A549 (cell line): ENCODE measurements at regions not wholly inside any gene's neighbourhood (a gene's known extent, or its start where the extent isn't known, plus 50 kb on each side); places are given as distances from the start of the nearest gene placed in this dataset.

Source experiments
- HOXB13 ChIP-seq: fragments of 250-450 bp; sonication (Bioruptor Pico); IDR thresholded peaks from 2 replicates; pipeline ENCODE4 v1.5.0; 2020; ENCODE audit warnings: low read depth, mild to moderate bottlenecking, moderate library complexity
- JUNB ChIP-seq: fragments of >200 bp; sonication (Bioruptor Twin); formaldehyde crosslinking; IDR thresholded peaks from 2 replicates; pipeline ENCODE4 v1.6.1; 2016
- MAZ ChIP-seq: fragments of 150-350 bp; IDR thresholded peaks from 2 replicates; pipeline ENCODE4 v1.6.1; 2014; ENCODE audit warnings: antibody characterized with exemption, low read depth, low read length, borderline replicate concordance
- POLR2A ChIP-seq: IDR thresholded peaks from 2 replicates; pipeline ENCODE4 v1.6.1; 2012; ENCODE audit warnings: mild to moderate bottlenecking, low read length
- RFX5 ChIP-seq: fragments of 450-650 bp; IDR thresholded peaks from 2 replicates; pipeline ENCODE4 v1.7.1; 2014; ENCODE audit warnings: antibody characterized with exemption, mild to moderate bottlenecking, moderate library complexity
- TP53 ChIP-seq: fragments of 250-450 bp; sonication (Bioruptor Pico); IDR thresholded peaks from 2 replicates; pipeline ENCODE4 v1.5.0; 2021; ENCODE audit warnings: mild to moderate bottlenecking, moderate library complexity
- TF ChIP-seq, protein P1 (sequence below): fragments of >200 bp; sonication (Bioruptor Twin); formaldehyde crosslinking; IDR thresholded peaks from 3 replicates; pipeline ENCODE4 v1.5.1; 2016
- TF ChIP-seq, protein P2 (sequence below): fragments of 200-600 bp; sonication (generic); IDR thresholded peaks from 2 replicates; pipeline ENCODE4 v1.6.1; 2016; ENCODE audit warnings: antibody characterized with exemption, mild to moderate bottlenecking, moderate library complexity
- TF ChIP-seq, protein P3 (sequence below): IDR thresholded peaks from 2 replicates; pipeline ENCODE4 v1.6.1; 2012
- TF ChIP-seq, protein P4 (sequence below): IDR thresholded peaks from 2 replicates; pipeline ENCODE4 v1.6.1; 2012
- TF ChIP-seq, protein P5 (sequence below): fragments of 450-650 bp; IDR thresholded peaks from 2 replicates; pipeline ENCODE4 v1.6.1; 2014; ENCODE audit warnings: antibody characterized with exemption

DNA sequence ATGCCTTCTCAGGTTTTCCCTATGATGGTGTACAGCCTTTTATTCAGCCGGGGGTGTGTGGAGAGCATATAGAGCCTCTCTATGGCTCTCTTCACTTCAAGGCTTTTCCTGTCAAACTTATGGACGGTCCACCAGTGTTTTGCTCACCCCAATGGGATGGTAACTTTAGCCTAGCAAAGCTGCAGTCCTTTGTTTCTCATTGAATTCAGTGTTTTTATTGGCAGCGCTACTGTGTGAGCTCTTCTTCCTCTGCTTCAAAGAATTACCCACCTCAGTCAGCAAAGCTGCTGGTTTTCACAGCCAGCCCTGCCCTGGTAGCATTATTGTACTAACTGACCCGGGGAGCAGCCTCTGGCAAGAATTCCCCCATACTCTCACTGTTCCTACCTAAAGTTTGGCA is 145.3 kb upstream of the RRP15 start:
- TF ChIP-seq, protein P1, sequence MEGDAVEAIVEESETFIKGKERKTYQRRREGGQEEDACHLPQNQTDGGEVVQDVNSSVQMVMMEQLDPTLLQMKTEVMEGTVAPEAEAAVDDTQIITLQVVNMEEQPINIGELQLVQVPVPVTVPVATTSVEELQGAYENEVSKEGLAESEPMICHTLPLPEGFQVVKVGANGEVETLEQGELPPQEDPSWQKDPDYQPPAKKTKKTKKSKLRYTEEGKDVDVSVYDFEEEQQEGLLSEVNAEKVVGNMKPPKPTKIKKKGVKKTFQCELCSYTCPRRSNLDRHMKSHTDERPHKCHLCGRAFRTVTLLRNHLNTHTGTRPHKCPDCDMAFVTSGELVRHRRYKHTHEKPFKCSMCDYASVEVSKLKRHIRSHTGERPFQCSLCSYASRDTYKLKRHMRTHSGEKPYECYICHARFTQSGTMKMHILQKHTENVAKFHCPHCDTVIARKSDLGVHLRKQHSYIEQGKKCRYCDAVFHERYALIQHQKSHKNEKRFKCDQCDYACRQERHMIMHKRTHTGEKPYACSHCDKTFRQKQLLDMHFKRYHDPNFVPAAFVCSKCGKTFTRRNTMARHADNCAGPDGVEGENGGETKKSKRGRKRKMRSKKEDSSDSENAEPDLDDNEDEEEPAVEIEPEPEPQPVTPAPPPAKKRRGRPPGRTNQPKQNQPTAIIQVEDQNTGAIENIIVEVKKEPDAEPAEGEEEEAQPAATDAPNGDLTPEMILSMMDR = no peak
- TF ChIP-seq RFX5 (no peak), POLR2A (no peak), MAZ (no peak), JUNB (no peak), TP53 (no peak), HOXB13 (CRISPR knock-in tag) (no peak)
- TF ChIP-seq, protein P2, sequence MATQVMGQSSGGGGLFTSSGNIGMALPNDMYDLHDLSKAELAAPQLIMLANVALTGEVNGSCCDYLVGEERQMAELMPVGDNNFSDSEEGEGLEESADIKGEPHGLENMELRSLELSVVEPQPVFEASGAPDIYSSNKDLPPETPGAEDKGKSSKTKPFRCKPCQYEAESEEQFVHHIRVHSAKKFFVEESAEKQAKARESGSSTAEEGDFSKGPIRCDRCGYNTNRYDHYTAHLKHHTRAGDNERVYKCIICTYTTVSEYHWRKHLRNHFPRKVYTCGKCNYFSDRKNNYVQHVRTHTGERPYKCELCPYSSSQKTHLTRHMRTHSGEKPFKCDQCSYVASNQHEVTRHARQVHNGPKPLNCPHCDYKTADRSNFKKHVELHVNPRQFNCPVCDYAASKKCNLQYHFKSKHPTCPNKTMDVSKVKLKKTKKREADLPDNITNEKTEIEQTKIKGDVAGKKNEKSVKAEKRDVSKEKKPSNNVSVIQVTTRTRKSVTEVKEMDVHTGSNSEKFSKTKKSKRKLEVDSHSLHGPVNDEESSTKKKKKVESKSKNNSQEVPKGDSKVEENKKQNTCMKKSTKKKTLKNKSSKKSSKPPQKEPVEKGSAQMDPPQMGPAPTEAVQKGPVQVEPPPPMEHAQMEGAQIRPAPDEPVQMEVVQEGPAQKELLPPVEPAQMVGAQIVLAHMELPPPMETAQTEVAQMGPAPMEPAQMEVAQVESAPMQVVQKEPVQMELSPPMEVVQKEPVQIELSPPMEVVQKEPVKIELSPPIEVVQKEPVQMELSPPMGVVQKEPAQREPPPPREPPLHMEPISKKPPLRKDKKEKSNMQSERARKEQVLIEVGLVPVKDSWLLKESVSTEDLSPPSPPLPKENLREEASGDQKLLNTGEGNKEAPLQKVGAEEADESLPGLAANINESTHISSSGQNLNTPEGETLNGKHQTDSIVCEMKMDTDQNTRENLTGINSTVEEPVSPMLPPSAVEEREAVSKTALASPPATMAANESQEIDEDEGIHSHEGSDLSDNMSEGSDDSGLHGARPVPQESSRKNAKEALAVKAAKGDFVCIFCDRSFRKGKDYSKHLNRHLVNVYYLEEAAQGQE = no peak
- TF ChIP-seq, protein P3, sequence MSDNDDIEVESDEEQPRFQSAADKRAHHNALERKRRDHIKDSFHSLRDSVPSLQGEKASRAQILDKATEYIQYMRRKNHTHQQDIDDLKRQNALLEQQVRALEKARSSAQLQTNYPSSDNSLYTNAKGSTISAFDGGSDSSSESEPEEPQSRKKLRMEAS = no peak
- TF ChIP-seq, protein P4, sequence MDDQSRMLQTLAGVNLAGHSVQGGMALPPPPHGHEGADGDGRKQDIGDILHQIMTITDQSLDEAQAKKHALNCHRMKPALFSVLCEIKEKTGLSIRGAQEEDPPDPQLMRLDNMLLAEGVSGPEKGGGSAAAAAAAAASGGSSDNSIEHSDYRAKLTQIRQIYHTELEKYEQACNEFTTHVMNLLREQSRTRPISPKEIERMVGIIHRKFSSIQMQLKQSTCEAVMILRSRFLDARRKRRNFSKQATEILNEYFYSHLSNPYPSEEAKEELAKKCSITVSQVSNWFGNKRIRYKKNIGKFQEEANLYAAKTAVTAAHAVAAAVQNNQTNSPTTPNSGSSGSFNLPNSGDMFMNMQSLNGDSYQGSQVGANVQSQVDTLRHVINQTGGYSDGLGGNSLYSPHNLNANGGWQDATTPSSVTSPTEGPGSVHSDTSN = no peak
- TF ChIP-seq, protein P5, sequence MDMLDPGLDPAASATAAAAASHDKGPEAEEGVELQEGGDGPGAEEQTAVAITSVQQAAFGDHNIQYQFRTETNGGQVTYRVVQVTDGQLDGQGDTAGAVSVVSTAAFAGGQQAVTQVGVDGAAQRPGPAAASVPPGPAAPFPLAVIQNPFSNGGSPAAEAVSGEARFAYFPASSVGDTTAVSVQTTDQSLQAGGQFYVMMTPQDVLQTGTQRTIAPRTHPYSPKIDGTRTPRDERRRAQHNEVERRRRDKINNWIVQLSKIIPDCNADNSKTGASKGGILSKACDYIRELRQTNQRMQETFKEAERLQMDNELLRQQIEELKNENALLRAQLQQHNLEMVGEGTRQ = no peak
